Adrenal gland (tissue), 5 donors: ENCODE measurements at regions not wholly inside any gene's neighbourhood (a gene's known extent, or its start where the extent isn't known, plus 50 kb on each side); places are given as distances from the start of the nearest gene placed in this dataset.

Experiments
- CTCF ChIP-seq, 6 experiments: fragments of 450-650 bp in 4 of 6; fragments of 200-600 bp in 2 of 6; sonication (generic) in 1 of 6; IDR thresholded peaks; 1 replicate in 5 of 6; 2 replicates in 1 of 6; pipeline versions ENCODE4 v1.5.1 to v1.8.0; 2016 to 2021; ENCODE audit warnings: antibody characterized with exemption in 6 of 6, mild to moderate bottlenecking in 2 of 6, moderate library complexity in 1 of 6
- POLR2A ChIP-seq, 2 donors: fragments of 450-650 bp; IDR thresholded peaks; one replicate each; pipeline ENCODE4 v1.6.1; 2017; ENCODE audit warnings: antibody characterized with exemption in 2 of 2, mild to moderate bottlenecking in 2 of 2, moderate library complexity in 1 of 2
- donor health status: DM: no; HTN: no; CAD: no.

- TF ChIP-seq CTCF (IDR thresholded peaks at IDR 0.05), result no peak
- no peak for TF ChIP-seq POLR2A (IDR thresholded peaks at IDR 0.05)
These were observed 682.9 kb upstream of the GALNTL6 start for GRCh38 chr4:171130256-171130801.
